ENCODE measurements at regions not wholly inside any gene's neighbourhood (a gene's known extent, or its start where the extent isn't known, plus 50 kb on each side); places are given as distances from the start of the nearest gene placed in this dataset.

DNA sequence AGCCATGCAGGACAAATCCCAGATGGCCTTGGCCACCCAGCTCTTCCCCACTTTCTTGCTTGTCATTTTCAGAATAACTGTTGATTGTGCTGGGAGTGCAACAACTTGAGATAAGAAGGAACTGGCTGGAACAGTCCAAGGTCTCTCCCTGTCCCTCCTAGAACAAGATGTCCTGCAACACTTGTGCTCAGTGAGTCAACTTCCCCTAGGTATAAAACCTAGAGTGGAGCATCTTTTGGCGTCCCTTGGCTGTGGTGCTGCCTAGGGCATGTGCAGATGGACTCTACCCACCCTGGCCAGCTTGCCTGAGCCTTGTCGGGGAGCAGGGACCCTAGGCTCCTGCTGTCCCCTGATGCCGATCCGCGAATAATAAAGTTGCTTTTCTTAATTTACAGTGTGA is 50.7 kb upstream of the SLC22A11 start:
- TF ChIP-seq RAD21 (IDR thresholded peaks at IDR 0.05; ENCODE audit: low read length), result no peak
- TF ChIP-seq, protein P1, sequence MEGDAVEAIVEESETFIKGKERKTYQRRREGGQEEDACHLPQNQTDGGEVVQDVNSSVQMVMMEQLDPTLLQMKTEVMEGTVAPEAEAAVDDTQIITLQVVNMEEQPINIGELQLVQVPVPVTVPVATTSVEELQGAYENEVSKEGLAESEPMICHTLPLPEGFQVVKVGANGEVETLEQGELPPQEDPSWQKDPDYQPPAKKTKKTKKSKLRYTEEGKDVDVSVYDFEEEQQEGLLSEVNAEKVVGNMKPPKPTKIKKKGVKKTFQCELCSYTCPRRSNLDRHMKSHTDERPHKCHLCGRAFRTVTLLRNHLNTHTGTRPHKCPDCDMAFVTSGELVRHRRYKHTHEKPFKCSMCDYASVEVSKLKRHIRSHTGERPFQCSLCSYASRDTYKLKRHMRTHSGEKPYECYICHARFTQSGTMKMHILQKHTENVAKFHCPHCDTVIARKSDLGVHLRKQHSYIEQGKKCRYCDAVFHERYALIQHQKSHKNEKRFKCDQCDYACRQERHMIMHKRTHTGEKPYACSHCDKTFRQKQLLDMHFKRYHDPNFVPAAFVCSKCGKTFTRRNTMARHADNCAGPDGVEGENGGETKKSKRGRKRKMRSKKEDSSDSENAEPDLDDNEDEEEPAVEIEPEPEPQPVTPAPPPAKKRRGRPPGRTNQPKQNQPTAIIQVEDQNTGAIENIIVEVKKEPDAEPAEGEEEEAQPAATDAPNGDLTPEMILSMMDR (conservative IDR thresholded peaks at IDR 0.05; ENCODE audit: low read depth, low read length), result no peak
- no peak for TF ChIP-seq RFX5 (IDR thresholded peaks at IDR 0.05; ENCODE audit: low read depth, low read length)
- TF ChIP-seq POLR2A (IDR thresholded peaks at IDR 0.05; ENCODE audit: low read depth, low read length), result no peak
- TF ChIP-seq CEBPB (IDR thresholded peaks at IDR 0.05; ENCODE audit: low read depth, low read length), result no peak
- no peak for TF ChIP-seq MAFK (IDR thresholded peaks at IDR 0.05; ENCODE audit: low read depth, low read length)
